Right lobe of liver (tissue), 6 donors: ENCODE measurements at regions not wholly inside any gene's neighbourhood (a gene's known extent, or its start where the extent isn't known, plus 50 kb on each side); places are given as distances from the start of the nearest gene placed in this dataset.

Source experiments
- ATAC-seq, 4 donors: fragments of 200-7000 bp; cut with Tn5 transposase; one replicate each; pipeline ENCODE4 v1.9.1; 2020; ENCODE audit warnings: mild to moderate bottlenecking in 4 of 4, moderate library complexity in 4 of 4
- DNase-seq, 3 donors: peaks; one replicate each; pipeline ENCODE4 v3.0.0-alpha.2; 2020
- H3K27ac ChIP-seq, 3 donors: fragments of 200-600 bp; one replicate each; pipeline ENCODE4 v1.8.0; 2022
- H3K27me3 ChIP-seq, 2 donors: fragments of 200-600 bp; one replicate each; pipeline ENCODE4 v1.8.0; 2022
- H3K36me3 ChIP-seq, 4 donors: fragments of 200-600 bp; sonication (generic) in 1 of 4; one replicate each; pipeline versions ENCODE4 v1.5.1 to v1.8.0; 2017 to 2022; ENCODE audit warnings: control low read depth in 1 of 4
- H3K4me1 ChIP-seq, 4 donors: fragments of 200-600 bp; sonication (generic) in 1 of 4; one replicate each; pipeline versions ENCODE4 v1.5.1 to v1.8.0; 2017 to 2022; ENCODE audit warnings: control low read depth in 1 of 4
- H3K4me3 ChIP-seq, 3 donors: fragments of 200-600 bp; one replicate each; pipeline ENCODE4 v1.8.0; 2022
- H3K9me3 ChIP-seq, 4 donors: fragments of 200-600 bp; sonication (generic) in 1 of 4; one replicate each; pipeline versions ENCODE4 v1.5.1 to v1.8.0; 2017 to 2022; ENCODE audit warnings: control low read depth in 1 of 4
- POLR2A ChIP-seq: fragments of 450-650 bp; IDR thresholded peaks from one replicate; pipeline ENCODE4 v1.6.1; 2017; ENCODE audit warnings: antibody characterized with exemption, mild to moderate bottlenecking
- WGBS: methylation state at CpG from one replicate; pipeline ENCODE4 v1.1.6; 2018; ENCODE audit warnings: low coverage, low lambda C conversion rate; ENCODE audit not compliant: insufficient coverage; ENCODE audit errors: missing lambda C conversion rate; 5-methylcytosine and 5-hydroxymethylcytosine counted together
- intact Hi-C, 2 donors: fragments of 100-400 bp; cut with DNase I; formaldehyde crosslinking; loops; one replicate each; pipeline versions ENCODE4 v1.11.2 to v1.14.1; 2022
- TF ChIP-seq, protein P1 (sequence below), 4 donors: fragments of 200-600 bp in 3 of 4; fragments of 450-650 bp in 1 of 4; IDR thresholded peaks; one replicate each; pipeline versions ENCODE4 v1.5.1 to v1.8.0; 2016 to 2022; ENCODE audit warnings: antibody characterized with exemption in 4 of 4, mild to moderate bottlenecking in 2 of 4
- donor health status: DM: no; HTN: yes; CAD: no.
- donor health status: DM: no; HTN: no; CAD: no.
- donor health status: DM: no; HTN: no; CAD: no.
- donor health status: DM: no; HTN: yes; CAD: no.
- donor health status: DM: no; HTN: yes; CAD: no.

DNA sequence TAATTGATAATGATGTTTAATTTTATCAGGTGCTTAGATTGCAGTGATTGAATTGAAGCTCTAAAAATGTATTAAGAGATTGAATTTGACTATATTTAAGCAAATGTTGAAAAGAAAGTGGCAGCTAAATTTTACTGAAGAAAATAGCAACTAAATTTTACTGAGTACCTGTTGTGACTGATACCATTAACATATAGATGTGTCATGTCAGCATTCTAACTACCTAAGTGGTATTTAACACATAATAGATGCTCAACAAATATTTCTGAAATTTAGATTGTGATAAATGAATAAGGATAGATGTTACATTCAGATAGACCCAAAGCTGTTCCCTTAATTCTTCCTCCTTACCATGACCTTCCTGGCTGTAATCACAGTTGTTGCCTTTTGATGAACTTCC, 350.9 kb upstream of the VWC2 start:
- Histone ChIP-seq H3K4me1 (no peaks in the 10 kb centered on the region), H3K36me3 (no peaks in the 10 kb centered on the region), H3K27ac (no peak overlapping the region), H3K4me3 (no peak overlapping the region), H3K27me3 (no peaks in the 10 kb centered on the region), H3K9me3 (no peaks in the 10 kb centered on the region)
- no peak for TF ChIP-seq POLR2A
- TF ChIP-seq, protein P1, sequence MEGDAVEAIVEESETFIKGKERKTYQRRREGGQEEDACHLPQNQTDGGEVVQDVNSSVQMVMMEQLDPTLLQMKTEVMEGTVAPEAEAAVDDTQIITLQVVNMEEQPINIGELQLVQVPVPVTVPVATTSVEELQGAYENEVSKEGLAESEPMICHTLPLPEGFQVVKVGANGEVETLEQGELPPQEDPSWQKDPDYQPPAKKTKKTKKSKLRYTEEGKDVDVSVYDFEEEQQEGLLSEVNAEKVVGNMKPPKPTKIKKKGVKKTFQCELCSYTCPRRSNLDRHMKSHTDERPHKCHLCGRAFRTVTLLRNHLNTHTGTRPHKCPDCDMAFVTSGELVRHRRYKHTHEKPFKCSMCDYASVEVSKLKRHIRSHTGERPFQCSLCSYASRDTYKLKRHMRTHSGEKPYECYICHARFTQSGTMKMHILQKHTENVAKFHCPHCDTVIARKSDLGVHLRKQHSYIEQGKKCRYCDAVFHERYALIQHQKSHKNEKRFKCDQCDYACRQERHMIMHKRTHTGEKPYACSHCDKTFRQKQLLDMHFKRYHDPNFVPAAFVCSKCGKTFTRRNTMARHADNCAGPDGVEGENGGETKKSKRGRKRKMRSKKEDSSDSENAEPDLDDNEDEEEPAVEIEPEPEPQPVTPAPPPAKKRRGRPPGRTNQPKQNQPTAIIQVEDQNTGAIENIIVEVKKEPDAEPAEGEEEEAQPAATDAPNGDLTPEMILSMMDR (IDR thresholded peaks at IDR 0.05): no peak
- DNase-seq: no peak
- intact Hi-C loops: no loop called here
- ATAC-seq: no peak

DNA sequence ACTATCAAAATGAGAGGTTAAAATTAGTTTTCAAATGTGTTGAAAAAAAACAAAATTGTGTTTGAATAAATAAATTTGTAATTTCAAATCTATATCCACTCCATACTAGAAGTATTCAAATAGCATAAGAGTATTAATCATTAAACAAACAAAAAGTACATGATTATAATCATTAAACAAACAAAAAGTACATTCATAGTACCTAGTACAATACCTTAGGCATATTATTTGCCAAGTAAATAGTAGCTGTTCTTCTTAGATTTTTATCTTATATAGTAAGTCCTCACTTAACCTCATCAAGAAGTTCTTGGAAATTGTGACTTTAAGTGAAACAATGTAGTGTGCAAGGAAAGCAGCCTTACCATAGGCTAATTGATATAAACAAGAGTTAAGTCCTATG, 349.3 kb upstream of the VWC2 start:
- H3K4me3 ChIP-seq: no peak overlapping the region
- no peaks in the 10 kb centered on the region for H3K36me3 ChIP-seq
- no peak overlapping the region for H3K27ac ChIP-seq
- intact Hi-C loops: no loop called here
- H3K9me3 ChIP-seq: no peaks in the 10 kb centered on the region
- H3K4me1 ChIP-seq: no peaks in the 10 kb centered on the region
- no peak for ATAC-seq
- no peak for DNase-seq
- TF ChIP-seq, protein P1 (IDR thresholded peaks at IDR 0.05): no peak
- TF ChIP-seq POLR2A: no peak
- no peaks in the 10 kb centered on the region for H3K27me3 ChIP-seq

DNA sequence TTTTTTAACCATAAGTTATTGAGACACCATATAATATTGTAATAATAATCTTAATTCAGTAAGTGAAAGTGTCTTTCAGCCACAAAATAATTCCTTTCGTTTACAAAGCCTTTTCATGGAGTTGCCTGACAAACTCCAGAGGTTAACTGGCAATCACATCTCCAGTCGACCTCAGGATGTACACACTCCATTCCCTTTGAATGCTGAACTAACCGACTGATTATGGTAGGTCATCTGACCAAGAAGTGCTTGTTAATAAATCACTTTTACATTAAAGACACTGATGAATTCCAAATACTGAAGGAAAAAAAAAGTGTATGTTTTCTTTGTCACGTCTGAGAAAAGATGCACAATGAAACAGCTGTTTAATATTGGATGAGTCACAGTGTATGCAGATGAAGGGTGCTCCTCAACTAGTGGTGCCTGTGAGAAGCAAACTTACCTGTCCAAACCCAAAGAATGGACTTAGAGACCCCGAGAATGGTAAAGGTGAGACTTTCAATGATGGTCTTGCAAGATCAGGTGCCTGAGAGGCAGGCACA, 348.1 kb upstream of the VWC2 start:
- no peaks in the 10 kb centered on the region for H3K9me3 ChIP-seq
- H3K27me3 ChIP-seq: no peaks in the 10 kb centered on the region
- 28% methylated on average over 5 of the region's 5 CpGs for WGBS
- intact Hi-C loops: no loop called here
- ATAC-seq (no peak), DNase-seq (no peak)
- H3K4me1 ChIP-seq: no peaks in the 10 kb centered on the region
- no peaks in the 10 kb centered on the region for H3K36me3 ChIP-seq
- no peak for TF ChIP-seq POLR2A
- TF ChIP-seq, protein P1 (IDR thresholded peaks at IDR 0.05): no peak
- no peak overlapping the region for H3K4me3 ChIP-seq
- no peak overlapping the region for H3K27ac ChIP-seq

DNA sequence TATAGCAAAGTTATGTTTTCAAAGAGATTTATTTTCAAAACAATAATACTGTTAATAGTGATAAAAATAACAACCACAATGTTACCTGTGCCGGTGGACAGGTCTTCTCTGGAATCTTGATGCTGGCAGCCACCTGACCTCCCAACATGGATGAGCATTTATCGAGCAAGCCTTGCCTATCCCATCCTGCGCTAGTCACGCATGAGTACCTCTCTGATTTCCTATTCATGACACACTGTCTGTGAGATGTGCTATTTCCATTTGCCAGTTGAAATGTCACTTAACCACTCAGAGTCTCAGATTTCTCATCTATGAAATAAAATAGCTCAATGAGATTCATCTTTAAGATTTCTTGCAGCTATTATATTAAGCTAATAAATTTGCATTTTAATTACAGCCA, 341.2 kb upstream of the VWC2 start:
- no peak overlapping the region for H3K27ac ChIP-seq
- ATAC-seq (no peak), DNase-seq (no peak)
- no peak for TF ChIP-seq POLR2A
- TF ChIP-seq, protein P1 (IDR thresholded peaks at IDR 0.05): no peak
- 74% methylated on average over 4 of the region's 4 CpGs for WGBS
- H3K4me3 ChIP-seq: no peak overlapping the region
- H3K9me3 ChIP-seq: no peaks in the 10 kb centered on the region
- H3K4me1 ChIP-seq: no peaks in the 10 kb centered on the region
- no peaks in the 10 kb centered on the region for H3K27me3 ChIP-seq
- intact Hi-C loops: no loop called here
- H3K36me3 ChIP-seq: no peaks in the 10 kb centered on the region

DNA sequence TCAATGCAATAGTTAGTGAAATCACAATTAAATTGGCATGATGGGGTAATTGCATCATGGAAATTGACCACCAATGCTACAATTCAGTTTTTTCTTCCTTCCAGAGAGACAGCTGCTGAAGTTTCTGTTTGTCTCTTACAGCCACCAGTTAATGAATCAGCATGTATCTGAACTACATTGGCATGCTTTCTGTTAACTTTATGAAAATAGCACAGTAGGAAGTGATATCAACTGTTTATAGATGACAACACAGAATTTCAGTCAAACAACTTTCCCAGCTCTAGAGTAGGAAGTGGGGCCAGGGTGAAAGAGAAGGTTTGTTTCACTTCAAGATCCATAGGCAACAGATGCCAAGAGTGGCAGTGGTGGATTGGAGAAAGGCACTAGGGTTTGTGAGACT, 339.6 kb upstream of the VWC2 start:
- TF ChIP-seq, protein P1 (IDR thresholded peaks at IDR 0.05): no peak
- no peak overlapping the region for H3K4me3 ChIP-seq
- ATAC-seq (no peak), DNase-seq (no peak)
- no peaks in the 10 kb centered on the region for H3K4me1 ChIP-seq
- H3K27me3 ChIP-seq: no peaks in the 10 kb centered on the region
- H3K9me3 ChIP-seq: no peaks in the 10 kb centered on the region
- H3K27ac ChIP-seq: no peak overlapping the region
- no peaks in the 10 kb centered on the region for H3K36me3 ChIP-seq
- intact Hi-C loops: no loop called here
